Activated CD8-positive, alpha-beta T cell treated with anti-CD3 and anti-CD28 coated beads, Interleukin-2, amount 10 ng/mL, durations not matched to agents 7 days and 5 days (primary cell): ENCODE measurements at regions not wholly inside any gene's neighbourhood (a gene's known extent, or its start where the extent isn't known, plus 50 kb on each side); places are given as distances from the start of the nearest gene placed in this dataset.
A peak's percentile ranks its signal among the peaks of the same experiment; 100 is the strongest.

Experiments used
- ATAC-seq: fragments of 150-1000 bp; cut with Tn5 transposase; one replicate; pipeline ENCODE4 v1.10.0; 2021; ENCODE audit warnings: moderate library complexity
- CTCF ChIA-PET: fragments of 350-600 bp; sonication (Branson Sonifier 250); formaldehyde crosslinking; loops from one replicate; lab custom pipeline; 2021; ENCODE audit warnings: antibody characterized with exemption; lab: Charles Lee
- POLR2A ChIA-PET: fragments of 350-600 bp; sonication (Branson Sonifier 250); formaldehyde crosslinking; loops from one replicate; lab custom pipeline; 2021; ENCODE audit warnings: antibody characterized with exemption; lab: Charles Lee
- DNase-seq: peaks from one replicate; pipeline ENCODE4 v3.0.0-alpha.2; 2020
- H3K27ac Mint-ChIP-seq: one replicate; pipeline ENCODE4 v1.8.0; 2021; ENCODE audit warnings: mild to moderate bottlenecking, mixed read lengths
- H3K27me3 Mint-ChIP-seq: one replicate; pipeline ENCODE4 v1.8.0; 2021; ENCODE audit warnings: low read depth, mixed read lengths
- H3K36me3 Mint-ChIP-seq: one replicate; pipeline ENCODE4 v1.8.0; 2021; ENCODE audit warnings: low read depth, mixed read lengths
- H3K4me1 Mint-ChIP-seq: one replicate; pipeline ENCODE4 v1.8.0; 2021; ENCODE audit warnings: low read depth, mixed read lengths
- H3K4me3 Mint-ChIP-seq: one replicate; pipeline ENCODE4 v1.8.0; 2021; ENCODE audit warnings: mild to moderate bottlenecking, mixed read lengths
- H3K9me3 Mint-ChIP-seq: one replicate; pipeline ENCODE4 v1.8.0; 2022; ENCODE audit warnings: mixed read lengths; ENCODE audit not compliant: insufficient read depth

GRCh38 chr11:122517403-122518379 lies 137.8 kb upstream of the UBASH3B start:
- H3K4me1 Mint-ChIP-seq = no peaks in the 10 kb centered on the region
- ChIA-PET CTCF (no interaction called here), POLR2A (no interaction called here)
- H3K36me3 Mint-ChIP-seq = no peaks in the 10 kb centered on the region
- ATAC-seq (no peak), DNase-seq (no peak)
- no peak overlapping the region for H3K4me3 Mint-ChIP-seq
- no peak overlapping the region for H3K27ac Mint-ChIP-seq
- H3K9me3 Mint-ChIP-seq = no peaks in the 10 kb centered on the region
- H3K27me3 Mint-ChIP-seq = peaks cover 5% of the 10 kb centered on the region

DNA sequence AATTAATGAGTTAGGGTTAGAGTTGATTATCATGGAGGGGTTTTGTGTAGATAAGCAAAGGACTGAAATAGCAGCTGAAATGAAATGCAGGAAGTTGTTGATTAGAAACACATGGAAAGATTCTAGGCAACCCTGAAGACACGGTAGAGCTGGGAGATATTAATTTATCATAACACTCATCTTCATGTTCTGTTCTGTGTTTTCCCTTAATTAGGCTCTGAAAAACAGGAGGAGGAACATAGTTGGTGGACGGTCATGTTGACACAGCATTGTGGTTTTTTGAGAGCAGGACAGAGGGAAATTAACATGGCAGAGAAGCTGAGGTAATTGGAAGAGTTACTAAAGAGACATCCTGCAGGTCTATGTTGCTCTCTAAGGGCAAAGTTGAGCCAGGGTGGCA lies 138.8 kb upstream of the UBASH3B start:
- POLR2A ChIA-PET = no interaction called here
- no peak for DNase-seq
- CTCF ChIA-PET = interaction anchor here (1.6 kb wide), 1 partner anchor 86 kb away, joined by 3 read pairs; no protein-coding TSS in a partner anchor
- no peak for ATAC-seq
- Mint-ChIP-seq H3K27ac (no peak overlapping the region), H3K36me3 (no peaks in the 10 kb centered on the region), H3K27me3 (peaks cover 5% of the 10 kb centered on the region), H3K4me1 (no peaks in the 10 kb centered on the region), H3K9me3 (no peaks in the 10 kb centered on the region), H3K4me3 (no peak overlapping the region)

DNA sequence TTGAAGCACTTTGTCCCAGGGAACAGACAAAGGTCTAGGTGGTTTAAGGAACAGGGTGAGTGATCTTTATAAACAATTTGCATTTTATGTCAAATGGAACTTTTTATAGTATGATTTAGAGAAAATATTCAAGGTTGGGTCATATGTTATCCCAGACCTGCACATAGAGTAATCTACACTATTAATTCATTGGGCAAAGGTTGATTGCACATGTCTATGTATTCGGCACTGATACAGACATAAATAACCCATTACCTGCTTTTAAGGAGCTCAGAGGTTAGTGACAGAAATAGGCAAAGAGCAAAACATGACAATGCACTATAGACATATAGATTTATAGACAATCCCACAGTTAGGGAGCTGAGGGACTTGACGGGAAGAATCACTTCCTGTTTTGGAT lies 141.5 kb upstream of the UBASH3B start:
- H3K27ac Mint-ChIP-seq = no peak overlapping the region
- no peaks in the 10 kb centered on the region for H3K27me3 Mint-ChIP-seq
- no peaks in the 10 kb centered on the region for H3K9me3 Mint-ChIP-seq
- H3K36me3 Mint-ChIP-seq = no peaks in the 10 kb centered on the region
- DNase-seq (no peak), ATAC-seq (no peak)
- ChIA-PET CTCF (no interaction called here), POLR2A (no interaction called here)
- H3K4me1 Mint-ChIP-seq = no peaks in the 10 kb centered on the region
- no peak overlapping the region for H3K4me3 Mint-ChIP-seq

- ChIA-PET POLR2A (no interaction called here), CTCF (no interaction called here)
- DNase-seq (no peak), ATAC-seq (no peak)
- Mint-ChIP-seq H3K36me3 (no peaks in the 10 kb centered on the region), H3K27me3 (no peaks in the 10 kb centered on the region), H3K27ac (no peak overlapping the region), H3K4me3 (no peak overlapping the region), H3K9me3 (no peaks in the 10 kb centered on the region), H3K4me1 (no peaks in the 10 kb centered on the region)
These were observed 142.2 kb upstream of the UBASH3B start for GRCh38 chr11:122513328-122513727.

DNA sequence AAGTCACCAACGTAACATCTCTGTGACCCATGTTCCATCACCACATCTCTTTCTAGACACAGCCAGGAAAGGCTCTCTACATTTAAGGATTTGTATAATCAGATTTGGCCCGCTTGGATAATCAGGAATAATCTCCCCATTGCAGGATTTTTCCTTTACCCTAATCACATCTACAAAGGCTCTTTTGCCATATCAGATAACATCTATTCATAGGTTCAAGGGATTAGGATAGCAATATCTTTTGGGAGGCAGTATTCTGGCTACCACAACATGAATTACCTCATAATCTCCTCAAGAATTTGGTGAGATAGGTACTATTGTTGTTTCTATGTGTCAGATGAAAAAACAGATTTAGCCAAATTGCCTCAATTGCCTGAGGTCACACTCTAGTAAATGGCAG lies 142.8 kb upstream of the UBASH3B start:
- Mint-ChIP-seq H3K27me3 (no peaks in the 10 kb centered on the region), H3K9me3 (no peaks in the 10 kb centered on the region), H3K36me3 (no peaks in the 10 kb centered on the region), H3K4me1 (no peaks in the 10 kb centered on the region), H3K27ac (no peak overlapping the region), H3K4me3 (no peak overlapping the region)
- ATAC-seq (no peak), DNase-seq (no peak)
- POLR2A ChIA-PET = no interaction called here
- CTCF ChIA-PET = no interaction called here

DNA sequence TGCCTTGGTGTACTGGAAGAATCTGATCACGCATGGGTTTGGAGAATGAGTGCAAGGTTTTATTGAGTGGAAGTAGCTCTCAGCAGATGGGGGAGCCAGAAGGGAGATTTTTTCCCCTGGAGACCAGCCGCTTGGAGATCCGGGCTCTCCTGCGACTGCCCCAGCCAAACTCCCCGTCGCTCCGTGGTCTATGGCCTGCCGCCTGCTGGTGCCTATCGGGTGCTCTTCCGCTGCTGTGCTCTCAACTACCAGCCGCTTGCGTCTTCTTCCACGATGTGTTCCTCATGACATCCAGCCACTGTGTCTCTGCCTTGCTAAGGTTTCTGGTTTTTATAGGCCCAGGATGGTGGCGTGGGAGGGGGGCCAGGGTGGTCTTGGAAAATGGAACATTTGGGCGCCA lies 145.6 kb upstream of the UBASH3B start:
- Mint-ChIP-seq H3K4me1 (no peaks in the 10 kb centered on the region), H3K4me3 (no peak overlapping the region), H3K27ac (no peak overlapping the region), H3K36me3 (no peaks in the 10 kb centered on the region), H3K27me3 (peaks cover 5% of the 10 kb centered on the region), H3K9me3 (no peaks in the 10 kb centered on the region)
- DNase-seq (no peak), ATAC-seq (no peak)
- ChIA-PET CTCF (no interaction called here), POLR2A (no interaction called here)

- Mint-ChIP-seq H3K4me1 (no peaks in the 10 kb centered on the region), H3K4me3 (no peak overlapping the region), H3K9me3 (no peaks in the 10 kb centered on the region), H3K36me3 (no peaks in the 10 kb centered on the region), H3K27ac (no peak overlapping the region), H3K27me3 (peaks cover 5% of the 10 kb centered on the region)
- CTCF ChIA-PET = no interaction called here
- ATAC-seq = no peak
- POLR2A ChIA-PET = no interaction called here
- no peak for DNase-seq
These were observed 146.4 kb upstream of the UBASH3B start for GRCh38 chr11:122509091-122509490.

- DNase-seq = peak; percentile 60
- Mint-ChIP-seq H3K27ac (no peak overlapping the region), H3K36me3 (no peaks in the 10 kb centered on the region), H3K27me3 (peaks cover 12% of the 10 kb centered on the region), H3K9me3 (no peaks in the 10 kb centered on the region), H3K4me1 (no peaks in the 10 kb centered on the region), H3K4me3 (no peak overlapping the region)
- ChIA-PET POLR2A (no interaction called here), CTCF (interaction anchor here (0.6 to 3.5 kb wide), 7 partner anchors 13 to 851 kb away, joined by 3 to 17 read pairs (median 4); no protein-coding TSS in a partner anchor)
- ATAC-seq = peak; percentile 81
These were observed 150.1 kb upstream of the UBASH3B start for GRCh38 chr11:122505304-122506006.

DNA sequence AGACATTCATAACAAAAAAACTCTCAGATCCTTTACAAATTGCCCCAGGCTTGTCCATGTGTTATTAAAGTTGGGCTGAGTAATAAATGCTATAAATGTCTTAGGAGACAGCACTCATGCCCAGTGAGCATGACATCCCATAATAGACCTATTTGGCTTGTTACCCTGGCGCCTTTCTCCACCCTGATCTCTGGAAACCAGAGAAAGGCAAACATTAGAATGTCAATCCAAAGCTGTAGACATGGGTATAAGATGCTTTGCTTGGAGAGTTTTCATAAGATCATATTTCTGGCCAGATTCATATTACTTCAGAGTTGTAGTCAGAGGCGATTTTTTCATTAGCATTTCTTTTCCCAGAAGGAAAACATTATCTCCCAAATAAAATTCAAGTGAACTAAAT lies 161.3 kb upstream of the UBASH3B start:
- DNase-seq (no peak), ATAC-seq (no peak)
- Mint-ChIP-seq H3K4me3 (no peak overlapping the region), H3K4me1 (no peaks in the 10 kb centered on the region), H3K27ac (no peak overlapping the region), H3K9me3 (no peaks in the 10 kb centered on the region), H3K27me3 (peaks cover 2% of the 10 kb centered on the region), H3K36me3 (no peaks in the 10 kb centered on the region)
- CTCF ChIA-PET = no interaction called here
- POLR2A ChIA-PET = no interaction called here

DNA sequence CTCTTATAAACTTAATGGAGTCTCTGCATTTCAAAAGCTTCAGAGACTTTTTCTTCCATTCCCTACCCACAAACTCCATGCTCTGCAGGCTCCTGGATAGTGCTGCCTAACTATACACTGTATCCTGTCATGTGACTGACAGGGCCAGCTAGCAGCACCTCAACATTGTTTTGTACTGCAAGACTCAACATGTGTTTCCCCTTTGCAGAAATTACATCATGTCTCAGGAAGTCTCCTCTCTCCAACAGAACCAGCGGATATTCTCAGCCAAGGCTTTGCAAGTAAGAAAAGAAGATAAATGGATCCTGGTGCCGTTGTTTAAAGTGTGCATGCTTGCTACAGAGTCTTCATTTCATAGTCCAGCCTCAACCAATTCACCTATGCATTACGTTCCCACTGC lies 164.0 kb upstream of the UBASH3B start:
- ChIA-PET CTCF (no interaction called here), POLR2A (no interaction called here)
- no peaks in the 10 kb centered on the region for H3K4me1 Mint-ChIP-seq
- H3K4me3 Mint-ChIP-seq = no peak overlapping the region
- H3K36me3 Mint-ChIP-seq = no peaks in the 10 kb centered on the region
- ATAC-seq (no peak), DNase-seq (no peak)
- H3K27ac Mint-ChIP-seq = no peak overlapping the region
- peaks cover 2% of the 10 kb centered on the region for H3K27me3 Mint-ChIP-seq
- no peaks in the 10 kb centered on the region for H3K9me3 Mint-ChIP-seq

DNA sequence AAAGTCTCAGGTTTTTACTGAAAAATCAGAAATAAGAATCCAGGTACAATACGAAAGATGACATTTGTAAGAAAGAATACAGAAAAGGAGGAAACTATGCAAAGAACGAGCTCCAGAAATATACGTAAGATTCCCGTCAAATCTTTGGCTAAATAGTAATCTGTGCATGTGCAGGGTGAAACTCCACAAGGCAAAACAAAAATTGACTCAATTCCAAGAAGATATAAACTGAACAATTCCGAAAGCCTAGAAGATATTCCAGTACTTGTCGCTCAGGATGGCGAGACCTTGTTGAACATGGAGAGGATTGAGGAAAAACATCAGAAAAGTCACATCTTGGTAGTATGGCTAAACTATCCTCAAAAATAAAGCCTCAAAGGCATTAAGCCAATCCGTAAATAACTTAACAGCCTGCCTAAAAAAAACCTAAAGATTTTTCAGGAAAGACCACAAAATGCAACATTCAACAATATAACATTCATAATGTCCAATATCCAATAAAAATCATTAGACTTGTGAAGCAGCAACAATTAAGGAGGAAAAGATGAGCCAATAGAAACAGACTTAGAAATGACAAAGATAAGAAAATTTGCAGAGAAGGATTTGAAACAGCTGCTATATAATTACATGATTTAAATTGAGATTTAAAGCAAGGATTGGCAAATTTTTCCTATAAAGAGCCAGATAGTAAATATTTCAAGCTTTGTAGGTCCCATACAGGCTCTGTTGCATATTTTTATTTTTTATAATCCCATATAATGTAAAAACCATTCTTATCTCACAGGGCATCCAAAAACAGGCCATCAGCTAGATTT lies 166.4 kb upstream of the UBASH3B start:
- ATAC-seq (no peak), DNase-seq (no peak)
- CTCF ChIA-PET = no interaction called here
- POLR2A ChIA-PET = no interaction called here
- H3K27me3 Mint-ChIP-seq = peaks cover 2% of the 10 kb centered on the region
- H3K36me3 Mint-ChIP-seq = no peaks in the 10 kb centered on the region
- no peak overlapping the region for H3K4me3 Mint-ChIP-seq
- no peaks in the 10 kb centered on the region for H3K9me3 Mint-ChIP-seq
- no peaks in the 10 kb centered on the region for H3K4me1 Mint-ChIP-seq
- no peak overlapping the region for H3K27ac Mint-ChIP-seq
